Inferior parietal cortex (tissue), 1 donor: ENCODE measurements at regions not wholly inside any gene's neighbourhood (a gene's known extent, or its start where the extent isn't known, plus 50 kb on each side); places are given as distances from the start of the nearest gene placed in this dataset.

Experiments used
- DNase-seq: peaks from one replicate; pipeline ENCODE4 v3.0.0-alpha.2; 2016; ENCODE audit errors: extremely low spot score

DNA sequence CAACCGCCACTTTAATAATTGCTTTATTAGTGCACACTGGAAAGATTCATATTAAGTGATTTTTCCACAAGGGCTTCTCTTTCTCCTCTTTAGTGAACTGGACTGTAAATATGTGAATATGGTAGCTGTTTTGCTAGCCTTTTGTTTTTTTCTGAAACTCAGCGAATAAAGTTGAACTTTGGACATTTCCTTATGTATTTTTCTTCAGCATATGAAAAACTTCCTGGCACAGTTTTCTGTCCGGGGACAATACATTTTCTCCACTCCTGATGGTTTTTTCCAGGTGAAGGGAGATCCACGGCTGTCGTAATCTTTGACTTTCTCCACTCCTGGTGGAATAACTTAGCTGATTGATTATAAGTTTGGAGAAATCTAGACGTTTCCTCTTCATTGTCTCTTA, 457.4 kb upstream of the FAT1 start:
- no peak for DNase-seq

GRCh38 chr4:187183346-187183745, 459.7 kb upstream of the FAT1 start:
- DNase-seq, result no peak

GRCh38 chr4:187183826-187184225, 460.2 kb upstream of the FAT1 start:
- DNase-seq, result no peak

GRCh38 chr4:187184508-187184907, 460.9 kb upstream of the FAT1 start:
- no peak for DNase-seq

DNA sequence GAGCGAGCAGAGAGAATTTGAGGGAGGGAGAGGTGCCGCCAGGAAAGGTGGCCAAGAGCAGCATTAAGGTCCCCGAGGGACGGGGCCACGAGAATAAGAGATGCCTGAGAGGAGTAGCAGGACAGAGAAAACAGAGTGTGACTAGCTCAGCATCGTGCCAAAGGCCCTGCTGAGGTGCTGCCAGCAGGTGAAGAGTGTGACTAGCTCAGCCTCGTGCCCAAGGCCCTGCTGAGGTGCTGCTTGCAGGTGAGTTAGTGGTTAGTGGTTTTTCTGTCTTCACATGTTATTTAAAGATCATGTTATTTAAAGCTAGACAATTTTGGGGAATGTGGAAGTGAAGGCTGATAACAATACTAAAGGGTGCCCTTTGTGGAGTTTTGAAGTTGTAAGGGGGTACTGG, 464.5 kb upstream of the FAT1 start:
- DNase-seq, result no peak

GRCh38 chr4:187188741-187189140, 465.1 kb upstream of the FAT1 start:
- DNase-seq, result no peak

DNA sequence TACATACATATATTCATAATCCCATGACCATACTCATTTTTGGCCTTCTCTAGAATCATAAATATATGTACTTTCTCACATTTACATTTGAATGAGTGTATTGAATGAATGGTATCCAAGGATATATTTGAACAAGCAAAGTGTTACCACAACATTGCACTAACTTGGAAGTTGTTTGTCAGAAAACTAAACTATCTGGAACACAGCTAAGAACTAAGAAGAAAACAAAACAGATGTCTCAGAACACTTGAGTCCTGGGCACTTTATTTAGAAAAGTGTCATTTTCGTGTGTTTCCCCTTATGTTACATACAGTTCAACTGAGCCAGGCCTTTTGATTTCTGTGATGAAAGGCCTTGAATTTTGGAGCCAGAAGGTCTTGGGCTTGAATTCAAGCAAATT, 466.7 kb upstream of the FAT1 start:
- DNase-seq, result no peak

DNA sequence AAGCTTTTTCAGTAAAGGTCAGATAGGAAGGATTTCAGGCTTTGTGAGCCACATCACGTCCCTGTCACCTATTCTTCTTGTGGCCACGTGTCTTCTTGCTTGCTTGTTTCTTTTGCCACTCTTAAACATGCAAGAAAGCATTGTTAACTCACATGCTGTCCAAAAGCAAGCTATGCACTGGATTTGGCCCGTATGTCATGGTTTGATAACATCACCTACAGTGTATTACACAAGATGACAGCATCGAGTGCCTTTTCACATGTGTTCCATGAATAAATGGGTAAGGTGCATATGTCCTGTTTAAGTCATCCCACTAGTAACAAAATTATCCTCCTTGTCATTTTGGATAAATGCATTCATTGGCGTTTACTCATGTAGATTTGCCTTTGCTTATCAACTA, 468.0 kb upstream of the FAT1 start:
- DNase-seq, result no peak

- no peak for DNase-seq
Measured at GRCh38 chr4:187192266-187192665, 468.6 kb upstream of the FAT1 start.

- no peak for DNase-seq
Measured at GRCh38 chr4:187193141-187193540, 469.5 kb upstream of the FAT1 start.

GRCh38 chr4:187204389-187204918, 480.8 kb upstream of the FAT1 start:
- no peak for DNase-seq

- DNase-seq, result no peak
Measured at GRCh38 chr4:187207931-187208330, 484.3 kb upstream of the FAT1 start.

DNA sequence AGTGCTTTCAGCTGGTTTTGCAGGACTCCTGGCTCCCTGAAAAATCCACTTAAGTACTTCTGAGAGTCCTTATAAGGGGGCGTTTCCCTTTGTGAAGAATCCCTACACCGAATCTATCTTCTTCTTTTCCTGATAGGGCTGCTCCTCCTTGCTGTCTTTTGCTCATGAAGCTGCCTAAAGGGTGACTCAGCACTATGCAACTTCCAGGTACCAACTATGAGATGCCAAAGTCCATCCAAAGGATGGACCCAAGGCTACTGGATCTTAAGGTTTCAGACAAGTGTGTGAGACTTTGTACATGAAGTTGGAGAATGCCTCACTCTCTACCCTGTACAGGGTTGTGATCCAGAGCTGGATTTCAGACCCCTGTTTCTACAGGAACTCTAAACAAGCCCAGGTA, 485.0 kb upstream of the FAT1 start:
- DNase-seq, result no peak

DNA sequence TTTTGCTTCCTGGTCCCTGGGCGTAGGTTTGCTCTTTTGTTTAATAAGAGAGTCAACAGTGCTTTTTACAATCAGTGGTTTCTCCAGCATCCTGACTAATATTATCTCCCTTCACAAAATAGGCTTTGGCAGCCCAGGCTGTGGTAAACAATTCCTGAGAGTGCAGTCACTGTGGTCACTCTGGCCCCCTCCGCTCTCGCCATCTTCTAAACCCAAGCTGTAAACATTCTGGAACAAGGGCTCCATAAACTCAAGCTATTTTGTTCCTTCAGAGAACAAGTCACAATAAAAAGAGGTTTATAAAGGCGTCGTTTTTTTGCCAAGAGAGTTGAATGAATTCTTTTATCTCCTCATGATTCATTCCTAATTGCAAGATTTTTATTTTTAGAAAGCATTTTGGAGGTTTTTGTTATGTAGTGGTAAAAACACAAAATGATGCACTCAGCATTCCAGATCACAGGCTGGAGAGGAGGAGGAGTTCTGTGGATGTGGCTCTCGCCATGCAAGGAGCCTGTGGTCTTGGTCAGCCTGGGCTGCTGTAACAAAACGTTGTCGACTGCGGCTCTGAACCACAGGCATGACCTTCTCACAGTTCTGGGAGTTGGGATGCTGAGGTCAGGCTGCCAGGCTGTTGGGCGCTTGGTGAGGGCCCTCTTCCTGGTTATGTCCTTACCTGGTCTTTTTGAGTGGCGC, 486.4 kb upstream of the FAT1 start:
- DNase-seq, result peak; percentile 3

DNA sequence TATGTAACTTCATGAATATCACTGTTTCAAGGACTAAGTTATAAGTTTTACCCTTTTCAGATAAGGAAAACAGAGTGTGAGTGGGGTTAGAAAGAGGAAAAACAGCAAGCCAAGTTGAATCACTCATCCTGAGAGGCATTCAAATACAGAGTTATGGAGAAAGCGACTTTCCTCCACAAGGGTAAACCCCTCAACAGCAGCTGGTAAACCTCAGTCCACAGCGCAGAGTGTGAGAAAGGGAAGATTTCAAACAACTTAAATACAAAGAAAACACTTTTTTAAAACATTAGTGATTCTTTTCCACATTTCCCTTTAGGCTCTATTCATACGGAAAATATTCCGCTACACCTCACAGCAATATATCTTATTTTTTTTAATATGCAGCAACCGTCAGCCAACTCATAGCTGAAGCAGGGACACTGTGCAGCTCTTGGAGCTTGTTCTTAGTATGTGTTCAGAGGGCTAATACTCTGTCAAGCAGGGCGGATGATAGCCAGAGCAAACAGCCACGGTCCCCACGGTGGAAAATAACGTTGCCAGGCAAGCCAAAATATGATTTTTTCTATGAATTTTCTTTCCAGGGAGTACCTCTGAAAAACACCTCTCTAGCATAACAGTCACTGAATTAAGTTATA, 488.9 kb upstream of the FAT1 start:
- DNase-seq, result no peak

- DNase-seq, result no peak
Measured at GRCh38 chr4:187215438-187215837, 491.8 kb upstream of the FAT1 start.

DNA sequence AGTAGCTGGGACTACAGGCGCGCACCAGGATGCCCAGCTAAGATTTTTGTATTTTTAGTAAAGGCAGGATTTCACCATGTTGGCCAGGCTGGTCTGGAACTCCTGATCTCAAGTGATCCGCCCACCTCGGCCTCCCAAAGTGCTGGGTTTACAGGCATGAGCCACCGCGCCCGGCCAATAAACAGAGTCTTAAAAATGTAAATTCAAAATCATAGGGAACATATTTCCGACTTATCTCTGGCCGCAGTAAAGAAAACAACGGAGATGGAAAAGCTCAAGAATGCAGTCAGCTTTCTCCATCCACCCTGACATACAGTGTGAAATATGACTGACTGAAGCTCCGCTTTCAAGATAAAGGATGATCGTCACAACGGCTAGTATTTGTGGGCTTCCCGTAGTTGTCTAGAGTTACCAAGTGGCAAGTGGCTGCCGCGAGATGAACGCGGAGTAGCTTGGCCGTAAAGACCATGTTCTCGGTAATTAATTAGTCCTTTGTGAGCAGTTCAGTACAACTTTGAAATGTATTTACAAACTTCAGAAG, 495.1 kb upstream of the FAT1 start:
- DNase-seq, result no peak

DNA sequence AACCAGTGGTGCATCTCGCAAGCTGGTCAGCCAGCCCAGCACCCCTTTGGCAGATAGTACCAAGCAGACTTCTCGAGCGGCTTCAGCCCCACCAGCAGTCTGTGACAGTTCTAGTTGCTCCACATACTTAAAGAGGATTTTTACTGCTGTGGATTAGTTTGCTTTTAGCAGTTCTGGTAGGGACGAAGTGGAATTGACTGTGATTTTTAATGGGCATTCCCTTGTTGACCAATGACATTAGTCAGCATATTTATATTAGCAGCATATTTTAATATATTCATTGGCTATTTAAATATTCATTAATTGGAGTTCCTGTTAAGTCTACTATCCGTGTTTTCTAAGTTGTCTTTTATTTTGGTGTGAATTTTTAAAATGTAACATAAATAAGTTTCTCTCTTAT, 500.9 kb upstream of the FAT1 start:
- DNase-seq, result no peak

- DNase-seq, result no peak
Measured at GRCh38 chr4:187227907-187228704, 504.4 kb upstream of the FAT1 start.

DNA sequence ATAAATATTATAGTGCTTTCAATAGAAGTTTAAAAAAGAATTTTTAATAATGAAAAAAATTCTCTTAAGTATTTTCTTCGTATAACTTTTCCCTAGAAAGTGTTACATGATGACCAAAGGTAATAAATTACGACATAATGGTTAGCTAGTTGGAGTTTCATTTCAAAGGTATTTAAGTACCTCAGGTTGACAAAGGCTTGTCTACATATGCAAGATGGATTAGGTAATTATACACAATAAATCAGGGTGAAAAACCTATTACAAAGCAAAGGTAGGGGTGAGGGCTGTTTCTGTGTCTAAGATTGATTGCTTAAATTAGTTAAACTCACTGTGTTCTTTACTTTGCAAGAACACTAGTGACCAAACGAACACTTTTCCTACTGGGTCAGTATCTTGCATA, 508.5 kb upstream of the FAT1 start:
- DNase-seq, result no peak

DNA sequence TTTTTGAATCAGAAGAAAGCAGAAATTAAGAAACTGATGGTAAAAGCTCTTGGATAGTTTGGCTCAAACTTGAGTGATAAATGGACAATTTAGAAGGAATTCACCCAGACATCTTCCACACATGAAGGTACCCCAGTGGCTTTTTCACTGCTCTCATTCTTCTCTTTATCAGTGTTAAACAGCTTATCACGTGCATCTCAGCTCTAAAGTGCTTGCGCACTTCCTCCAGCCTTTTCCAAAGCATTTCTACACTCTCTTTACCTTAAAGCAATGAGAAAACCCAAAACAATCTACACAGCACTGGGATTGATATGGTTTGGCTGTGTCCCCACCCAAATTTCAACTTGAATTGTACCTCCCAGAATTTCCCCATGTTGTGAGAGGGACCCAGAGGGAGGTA, 509.1 kb upstream of the FAT1 start:
- no peak for DNase-seq

- peak; percentile 9 for DNase-seq
Measured at GRCh38 chr4:187235456-187236170, 512.0 kb upstream of the FAT1 start.
